OCI-LY3 (cell line): ENCODE measurements at regions not wholly inside any gene's neighbourhood (a gene's known extent, or its start where the extent isn't known, plus 50 kb on each side); places are given as distances from the start of the nearest gene placed in this dataset.

Experiments used
- EZH2phosphoT487 ChIP-seq: fragments of 200-600 bp; shearing (Covaris generic); IDR thresholded peaks from 2 replicates; pipeline ENCODE4 v1.6.1; 2018; ENCODE audit warnings: antibody characterized with exemption, mixed run types, low read depth
- TF ChIP-seq, protein P1 (sequence below): fragments of 200-600, 300-600 bp; sonication (generic); IDR thresholded peaks from 2 replicates; pipeline ENCODE4 v1.5.1; 2014; ENCODE audit warnings: antibody characterized with exemption, low read length, low read depth

GRCh38 chr20:51924509-51924908 lies 122.2 kb upstream of the SALL4 start:
- TF ChIP-seq, protein P1, sequence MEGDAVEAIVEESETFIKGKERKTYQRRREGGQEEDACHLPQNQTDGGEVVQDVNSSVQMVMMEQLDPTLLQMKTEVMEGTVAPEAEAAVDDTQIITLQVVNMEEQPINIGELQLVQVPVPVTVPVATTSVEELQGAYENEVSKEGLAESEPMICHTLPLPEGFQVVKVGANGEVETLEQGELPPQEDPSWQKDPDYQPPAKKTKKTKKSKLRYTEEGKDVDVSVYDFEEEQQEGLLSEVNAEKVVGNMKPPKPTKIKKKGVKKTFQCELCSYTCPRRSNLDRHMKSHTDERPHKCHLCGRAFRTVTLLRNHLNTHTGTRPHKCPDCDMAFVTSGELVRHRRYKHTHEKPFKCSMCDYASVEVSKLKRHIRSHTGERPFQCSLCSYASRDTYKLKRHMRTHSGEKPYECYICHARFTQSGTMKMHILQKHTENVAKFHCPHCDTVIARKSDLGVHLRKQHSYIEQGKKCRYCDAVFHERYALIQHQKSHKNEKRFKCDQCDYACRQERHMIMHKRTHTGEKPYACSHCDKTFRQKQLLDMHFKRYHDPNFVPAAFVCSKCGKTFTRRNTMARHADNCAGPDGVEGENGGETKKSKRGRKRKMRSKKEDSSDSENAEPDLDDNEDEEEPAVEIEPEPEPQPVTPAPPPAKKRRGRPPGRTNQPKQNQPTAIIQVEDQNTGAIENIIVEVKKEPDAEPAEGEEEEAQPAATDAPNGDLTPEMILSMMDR: no peak
- no peak for TF ChIP-seq EZH2phosphoT487
